CD4-positive, alpha-beta T cell treated with Interleukin-12 subunit alpha and Interleukin-12 subunit beta, for 1 hour (primary cell): ENCODE measurements at regions not wholly inside any gene's neighbourhood (a gene's known extent, or its start where the extent isn't known, plus 50 kb on each side); places are given as distances from the start of the nearest gene placed in this dataset.
A peak's percentile ranks its signal among the peaks of the same experiment; 100 is the strongest.

Source experiments
- DNase-seq: peaks from one replicate; pipeline ENCODE4 v3.0.0-alpha.2; 2020

GRCh38 chr18:3360211-3360610, 89.8 kb upstream of the TGIF1 start:
- DNase-seq: no peak

DNA sequence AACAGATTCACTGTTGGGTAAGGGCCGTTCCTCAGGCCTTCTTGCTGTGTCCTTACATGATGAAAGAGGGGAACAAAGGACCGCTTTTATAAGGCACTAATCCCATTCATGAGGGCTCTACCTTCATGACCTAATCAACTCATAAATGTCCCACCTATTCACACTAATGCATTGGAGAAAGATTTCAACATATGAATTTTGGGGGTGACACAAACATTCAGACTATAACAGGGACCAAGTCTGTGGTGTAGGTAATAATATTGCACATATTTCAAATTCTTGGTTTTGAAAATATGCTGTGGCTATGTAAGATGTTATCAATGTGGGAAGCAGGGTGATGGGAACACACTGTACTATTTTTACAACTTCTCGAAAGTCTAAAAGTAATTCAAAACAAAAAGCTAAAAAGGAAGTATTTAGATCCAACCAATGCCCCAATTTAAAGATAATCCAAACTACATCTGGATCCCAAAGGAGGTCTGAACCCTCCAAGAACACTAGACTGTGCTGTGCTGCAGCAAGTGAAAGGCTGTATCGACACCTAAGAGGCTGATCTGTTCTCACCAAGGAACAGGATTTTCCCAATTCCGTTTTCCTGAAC, 82.4 kb upstream of the TGIF1 start:
- no peak for DNase-seq

- no peak for DNase-seq
Measured at GRCh38 chr18:3368193-3368592, 81.8 kb upstream of the TGIF1 start.

- no peak for DNase-seq
Measured at GRCh38 chr18:3379685-3380084, 70.3 kb upstream of the TGIF1 start.

GRCh38 chr18:3380384-3380961, 69.5 kb upstream of the TGIF1 start:
- DNase-seq: peak; percentile 41

DNA sequence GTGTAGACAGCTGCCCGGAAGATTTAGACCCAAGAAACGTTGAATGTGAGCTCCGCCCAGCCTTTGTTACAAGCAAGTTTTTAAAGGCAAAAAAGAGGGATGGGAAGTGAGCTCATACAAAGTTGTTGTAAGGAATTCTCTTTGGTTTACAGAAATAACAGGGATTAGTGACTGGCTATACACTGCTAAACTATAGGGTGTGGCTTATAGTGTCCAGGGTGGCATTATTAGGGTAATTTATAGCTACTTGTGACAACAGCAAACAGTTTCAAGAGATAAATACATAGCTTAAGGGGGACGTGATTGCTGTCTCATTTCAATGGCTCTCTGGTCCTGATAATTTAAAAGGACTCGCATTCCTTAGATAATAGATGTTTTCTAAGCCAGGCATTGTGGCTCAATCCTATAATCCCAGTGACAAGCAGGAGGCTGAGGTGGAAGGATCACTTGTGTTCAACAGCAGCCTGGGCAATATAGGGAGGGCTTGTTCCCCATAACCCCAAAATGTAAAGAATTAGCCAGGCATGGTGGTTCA, 66.5 kb upstream of the TGIF1 start:
- no peak for DNase-seq

DNA sequence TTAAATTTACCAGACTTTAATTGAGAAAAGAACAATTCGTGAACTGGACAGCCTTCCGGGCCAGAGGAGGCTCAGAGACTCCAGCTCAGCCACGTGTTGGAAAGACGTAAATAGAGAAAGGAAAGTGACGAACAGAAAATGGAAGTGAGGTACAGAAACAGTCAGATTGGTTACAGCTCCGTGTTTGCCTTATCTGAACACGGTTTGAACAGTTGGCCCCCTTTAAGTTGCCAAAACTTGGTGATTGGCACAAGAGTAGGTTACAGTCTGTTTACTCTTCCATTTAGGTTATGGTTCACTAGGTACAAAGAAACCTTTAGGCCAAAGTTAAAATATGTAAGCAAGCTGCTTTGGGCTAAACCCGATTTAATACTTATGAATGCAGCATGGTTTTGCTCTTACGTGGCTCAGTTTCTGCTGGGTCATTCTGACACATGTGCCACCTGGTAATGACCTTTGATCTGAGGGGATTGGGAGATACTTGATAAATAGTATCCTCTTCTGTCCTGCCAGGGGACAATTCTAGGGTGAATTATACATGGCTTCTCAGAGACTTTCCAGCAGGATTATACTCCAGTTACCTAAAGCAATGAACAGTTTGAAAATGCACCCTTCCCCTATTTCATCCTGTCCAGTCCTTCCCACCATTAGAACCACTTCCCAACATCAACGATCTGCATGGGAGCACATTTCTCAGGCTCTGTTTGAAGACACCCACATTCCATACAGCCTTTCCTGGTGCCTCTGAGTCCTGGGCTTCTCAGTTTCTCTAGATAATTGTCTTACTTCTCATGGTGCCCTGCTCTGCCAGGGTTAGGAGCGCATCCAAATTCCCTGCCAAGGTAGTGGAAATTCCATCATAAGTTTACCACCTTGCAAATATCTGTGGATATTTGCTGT, 65.1 kb upstream of the TGIF1 start:
- DNase-seq: no peak

DNA sequence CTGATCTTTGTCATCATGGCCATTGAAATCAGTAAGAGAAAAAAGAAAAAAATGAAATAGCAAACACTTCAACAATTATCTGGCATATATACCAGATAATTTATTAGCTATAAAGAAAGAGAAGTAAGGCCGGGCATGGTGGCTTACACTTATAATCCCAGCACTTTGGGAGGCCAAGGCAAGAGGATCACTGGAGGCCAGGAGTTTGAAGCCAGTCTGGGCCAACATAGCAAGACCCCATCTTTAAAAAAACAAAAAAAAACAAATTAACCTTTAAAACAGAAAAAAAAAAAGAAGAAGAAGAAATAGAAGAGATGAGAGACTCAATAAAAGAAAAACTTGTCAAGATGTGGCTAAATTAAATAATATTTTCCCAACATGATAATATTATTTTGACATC, 61.6 kb upstream of the TGIF1 start:
- no peak for DNase-seq

DNA sequence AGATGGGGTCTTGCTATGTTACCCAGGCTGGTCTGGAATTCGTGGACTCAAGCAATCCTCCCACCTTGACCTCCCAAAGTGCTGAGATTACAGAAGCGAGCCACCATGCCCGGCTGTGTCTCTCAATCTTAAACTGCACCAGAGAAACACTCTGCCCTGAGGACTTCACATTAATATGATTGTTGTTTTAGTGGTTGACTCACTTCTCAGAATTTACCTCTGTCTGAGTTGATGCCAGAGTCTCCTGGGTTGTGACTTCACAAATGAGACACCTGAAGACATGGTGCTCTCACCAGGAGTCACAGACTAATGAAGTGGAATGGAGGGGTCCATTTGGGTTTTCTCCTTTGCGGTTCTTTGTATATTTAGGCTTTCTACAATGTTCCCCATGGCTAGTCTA, 61.0 kb upstream of the TGIF1 start:
- DNase-seq: no peak

GRCh38 chr18:3389977-3390376, 60.0 kb upstream of the TGIF1 start:
- no peak for DNase-seq

GRCh38 chr18:3391704-3392466, 58.1 kb upstream of the TGIF1 start:
- no peak for DNase-seq

- DNase-seq: no peak
Measured at GRCh38 chr18:3392467-3392855, 57.5 kb upstream of the TGIF1 start.

DNA sequence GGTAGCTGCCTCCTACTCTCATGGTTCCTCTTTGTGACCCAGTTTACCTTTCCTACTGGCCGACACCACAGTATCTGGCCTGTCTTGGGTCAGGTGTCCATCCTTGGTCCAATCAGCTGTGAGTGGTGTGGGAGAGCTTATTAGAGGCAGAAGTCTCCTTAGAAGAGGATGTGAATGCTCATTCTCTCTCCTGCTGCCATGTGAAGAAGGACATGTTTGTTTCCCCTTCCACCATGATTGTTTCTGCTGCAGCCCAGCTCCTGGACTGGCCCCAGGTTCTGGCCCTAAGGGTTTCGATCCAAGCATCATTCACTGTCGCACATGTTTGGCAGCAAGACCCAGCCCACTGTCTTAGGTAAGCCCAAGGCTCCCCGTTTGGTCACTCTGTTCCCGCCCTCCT, 55.3 kb upstream of the TGIF1 start:
- DNase-seq: no peak

GRCh38 chr18:3395466-3395865, 54.5 kb upstream of the TGIF1 start:
- no peak for DNase-seq

DNA sequence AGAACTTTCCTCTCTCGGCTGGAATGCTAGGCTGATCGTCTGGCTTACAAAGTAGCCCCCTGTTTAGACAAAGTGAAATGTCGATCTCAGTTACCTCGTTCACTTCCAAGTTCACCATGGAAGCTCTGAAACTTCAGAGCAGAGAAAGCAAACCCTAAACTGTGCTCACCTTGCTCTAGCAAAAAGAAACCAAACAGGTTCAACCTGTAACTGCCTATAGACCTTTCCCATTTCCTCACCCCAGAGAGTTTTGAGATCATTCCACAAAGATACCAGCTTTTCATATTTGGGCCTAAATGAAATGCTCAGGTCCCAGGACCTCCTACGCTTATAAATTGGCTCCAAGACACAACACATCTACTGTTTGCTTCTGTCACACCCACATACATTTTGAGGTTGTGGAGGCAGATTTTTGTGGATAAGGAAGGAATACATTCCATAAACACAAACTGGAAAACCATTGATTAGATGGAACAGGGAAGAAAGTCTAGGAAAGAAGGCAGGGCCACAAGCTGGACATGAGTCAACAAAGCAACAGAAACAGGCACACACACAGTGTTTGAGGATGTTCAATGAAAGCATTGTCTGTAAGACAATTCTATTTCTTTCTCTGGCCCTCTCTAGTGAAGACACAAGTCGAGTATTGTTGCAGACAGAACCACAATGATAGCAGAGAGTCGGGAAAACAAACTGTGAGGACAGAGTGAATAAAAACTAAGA, 52.8 kb upstream of the TGIF1 start:
- no peak for DNase-seq

GRCh38 chr18:3397786-3398185, 52.2 kb upstream of the TGIF1 start:
- no peak for DNase-seq
